ENCODE measurements at regions not wholly inside any gene's neighbourhood (a gene's known extent, or its start where the extent isn't known, plus 50 kb on each side); places are given as distances from the start of the nearest gene placed in this dataset.
A peak's percentile ranks its signal among the peaks of the same experiment; 100 is the strongest.
"Not testable (repeated sequence)": the region's sequence is repeated elsewhere in the genome, so short reads cannot be mapped to it uniquely, and the experiment has no call there.

DNA sequence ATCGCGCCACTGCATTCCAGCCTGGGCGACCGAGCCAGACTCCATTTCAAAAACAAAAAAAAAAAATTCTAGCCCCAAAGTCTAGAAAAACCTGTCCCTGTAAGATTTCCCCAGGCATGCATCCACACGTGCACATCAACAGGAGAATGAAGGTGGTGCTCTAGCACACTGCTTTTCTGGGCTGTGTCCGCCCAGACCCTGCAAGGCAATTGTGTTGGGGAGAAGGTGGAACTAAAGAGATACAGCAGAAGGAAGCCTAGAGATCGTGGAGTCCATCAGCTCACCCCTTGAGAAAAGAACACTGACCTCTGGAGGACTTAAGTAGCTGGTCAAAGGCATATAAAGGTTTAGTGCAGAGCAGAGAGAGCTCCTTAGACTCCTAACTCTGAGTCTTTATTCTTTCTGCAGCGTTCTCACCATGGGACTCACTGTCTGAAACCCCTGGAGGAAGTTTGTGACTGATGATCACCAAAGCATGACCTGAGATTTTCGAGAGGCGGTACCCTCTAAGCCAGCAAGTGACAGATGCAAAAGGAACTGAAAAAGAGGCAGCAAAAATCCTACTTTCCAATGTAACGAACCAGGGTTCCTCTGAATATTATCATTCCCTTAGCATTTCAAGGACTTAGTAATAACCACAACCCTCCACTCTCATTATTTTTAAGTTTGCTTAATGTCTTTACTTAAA lies 179.8 kb downstream of the MEX3B start:
- DNase-seq (ENCODE audit: low read depth) = no peak

GRCh38 chr15:81863162-81863561 lies 182.7 kb downstream of the MEX3B start:
- peak; percentile 28 for DNase-seq (ENCODE audit: low read depth)

GRCh38 chr15:81859737-81860516 lies 185.9 kb downstream of the MEX3B start:
- no peak for DNase-seq (ENCODE audit: low read depth)

DNA sequence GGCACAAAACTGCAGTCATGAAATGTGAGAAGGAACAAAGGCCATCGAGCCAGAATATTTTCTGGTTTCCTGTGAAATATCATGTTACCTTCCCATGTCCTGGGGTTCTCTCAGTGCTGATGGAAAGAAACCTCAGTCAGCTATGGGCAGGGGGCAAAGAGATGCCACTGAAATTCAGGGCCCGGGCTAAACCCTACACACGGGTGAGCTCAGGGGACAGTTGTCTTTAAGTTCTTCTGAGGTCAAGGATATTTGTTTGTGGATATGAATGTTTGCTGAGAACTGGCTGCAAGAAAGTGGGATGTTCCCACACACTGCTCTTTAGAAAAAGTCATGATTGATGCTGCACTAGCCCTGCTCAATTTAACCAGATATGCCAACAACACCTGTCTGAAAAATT lies 187.2 kb downstream of the MEX3B start:
- DNase-seq (ENCODE audit: low read depth) = no peak

- no peak for DNase-seq (ENCODE audit: low read depth)
Observed at GRCh38 chr15:81858136-81858535, 187.7 kb downstream of the MEX3B start.

GRCh38 chr15:81856634-81857026 lies 189.2 kb downstream of the MEX3B start:
- DNase-seq (ENCODE audit: low read depth) = no peak

GRCh38 chr15:81856001-81856633 lies 189.7 kb downstream of the MEX3B start:
- DNase-seq (ENCODE audit: low read depth) = no peak

DNA sequence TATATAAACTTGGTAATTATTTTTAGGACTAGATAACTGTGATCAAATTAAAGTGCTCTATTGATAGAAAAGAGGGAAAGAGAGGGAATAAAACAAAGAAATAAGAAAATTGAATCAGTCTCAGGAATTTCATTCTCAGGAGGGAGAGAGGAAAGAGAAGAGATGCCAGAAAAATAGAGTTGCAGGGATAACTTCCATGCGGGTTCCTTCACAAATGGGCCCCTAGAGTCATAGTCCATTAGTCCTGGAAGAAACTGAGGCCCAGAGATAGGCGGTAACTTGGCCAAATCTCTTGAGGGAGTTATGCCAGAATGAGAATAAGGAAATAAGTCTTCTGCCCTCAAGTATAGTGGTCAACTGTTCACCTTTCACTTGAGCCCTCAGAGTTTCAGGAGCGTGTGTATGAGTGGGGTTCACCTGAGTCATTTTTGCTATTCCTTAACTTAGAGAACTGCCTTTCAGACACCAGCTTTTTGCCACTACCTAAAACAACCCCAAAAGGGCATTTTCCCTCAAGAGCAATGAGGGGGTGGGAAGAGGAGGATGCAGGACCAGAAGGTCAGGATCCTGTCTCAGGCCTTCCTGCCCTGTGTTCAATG lies 192.6 kb downstream of the MEX3B start:
- no peak for DNase-seq (ENCODE audit: low read depth)

- no peak for DNase-seq (ENCODE audit: low read depth)
Observed at GRCh38 chr15:81852411-81853149, 193.2 kb downstream of the MEX3B start.

DNA sequence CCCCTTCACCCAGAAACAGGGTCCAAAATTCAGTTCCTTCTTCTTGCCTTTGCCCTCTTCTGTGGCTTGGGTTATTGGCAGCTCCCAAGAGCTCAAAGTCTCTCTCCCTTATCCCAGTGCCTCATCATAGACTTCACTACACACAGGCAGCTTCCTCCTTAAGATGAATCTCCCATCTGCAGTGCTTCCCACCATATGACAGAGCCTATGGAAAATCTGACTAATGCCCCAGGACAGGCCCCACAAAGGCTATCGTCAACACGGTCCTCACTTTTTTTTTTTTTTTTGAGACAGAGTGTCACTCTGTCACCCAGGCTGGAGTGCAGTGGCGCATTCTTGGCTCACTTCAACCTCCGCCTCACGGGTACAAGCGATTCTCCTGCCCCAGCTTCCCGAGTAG lies 194.1 kb downstream of the MEX3B start:
- DNase-seq (ENCODE audit: low read depth) = no peak

GRCh38 chr15:81851325-81851724 lies 194.5 kb downstream of the MEX3B start:
- no peak for DNase-seq (ENCODE audit: low read depth)

GRCh38 chr15:81849289-81849688 lies 196.5 kb downstream of the MEX3B start:
- DNase-seq (ENCODE audit: low read depth) = no peak

DNA sequence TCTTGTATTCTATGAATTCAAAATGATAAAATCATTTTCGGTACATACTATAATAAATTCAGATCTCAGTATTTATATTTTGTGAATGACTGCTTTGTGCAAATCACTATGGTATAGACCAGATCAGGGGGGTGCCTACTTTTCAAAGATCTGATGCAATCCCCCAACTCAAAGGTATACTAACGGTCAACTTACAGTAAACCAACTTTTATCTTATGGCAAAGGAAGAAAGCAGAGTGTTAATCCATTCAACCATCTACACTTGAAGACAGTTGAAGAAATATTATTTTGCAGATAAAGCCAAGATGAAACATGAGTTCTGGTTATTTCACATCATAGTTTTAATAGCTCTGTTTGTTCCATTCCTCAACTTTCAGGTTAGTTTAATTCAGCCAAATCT lies 197.1 kb downstream of the MEX3B start:
- DNase-seq (ENCODE audit: low read depth) = no peak

DNA sequence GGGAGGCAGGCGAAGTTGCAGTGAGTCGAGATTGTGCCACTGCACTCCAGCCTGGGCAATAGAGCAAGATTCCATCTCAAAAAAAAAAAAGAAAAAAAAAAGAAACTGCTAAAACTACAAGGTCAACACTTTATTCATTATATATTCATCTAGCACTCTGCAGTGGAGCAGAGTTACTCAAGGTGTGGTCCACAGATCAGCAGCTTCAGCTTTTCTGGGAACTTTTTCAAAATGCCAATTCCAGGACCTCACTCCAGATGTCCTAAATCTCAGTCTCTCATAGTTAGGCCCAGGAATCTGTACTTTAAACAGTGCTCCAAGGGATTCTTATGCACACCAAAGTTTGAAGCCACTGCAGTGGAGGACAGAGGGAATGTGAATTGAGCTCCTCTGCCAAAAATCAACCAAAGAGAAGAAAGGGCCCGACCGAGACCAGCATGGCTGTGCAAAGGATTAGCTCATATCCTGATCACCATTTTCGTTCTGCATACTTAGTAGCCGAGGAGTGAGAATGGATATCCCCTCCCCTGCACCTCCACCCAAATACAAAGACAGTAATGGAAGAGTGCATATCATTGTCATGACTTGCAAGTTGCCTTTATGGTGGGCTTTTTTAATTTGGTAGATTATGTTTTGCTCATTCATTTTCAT lies 201.9 kb downstream of the MEX3B start:
- no peak for DNase-seq (ENCODE audit: low read depth)

DNA sequence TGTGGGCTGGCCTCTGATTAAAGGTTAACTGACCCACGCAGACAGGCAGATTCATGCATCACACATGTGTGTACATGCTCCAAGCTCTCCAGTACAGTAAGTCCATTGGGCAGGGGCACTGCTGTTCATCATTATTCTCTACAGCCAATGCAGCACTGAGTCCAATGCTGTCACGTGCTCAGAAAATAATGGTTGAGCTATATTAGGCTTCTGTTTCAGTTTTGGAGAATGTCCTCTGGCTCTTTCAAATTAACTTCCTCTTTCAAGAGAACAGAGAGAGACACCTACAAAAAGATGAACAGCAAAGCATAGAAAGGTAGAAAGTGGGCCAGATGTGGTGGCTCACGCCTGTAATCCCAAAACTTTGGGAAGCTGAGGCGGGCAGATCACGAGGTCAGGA lies 202.6 kb downstream of the MEX3B start:
- no peak for DNase-seq (ENCODE audit: low read depth)

GRCh38 chr15:81839387-81839786 lies 206.4 kb downstream of the MEX3B start:
- no peak for DNase-seq (ENCODE audit: low read depth)

- DNase-seq (ENCODE audit: low read depth) = no peak
Observed at GRCh38 chr15:81835731-81836130, 210.1 kb downstream of the MEX3B start.

DNA sequence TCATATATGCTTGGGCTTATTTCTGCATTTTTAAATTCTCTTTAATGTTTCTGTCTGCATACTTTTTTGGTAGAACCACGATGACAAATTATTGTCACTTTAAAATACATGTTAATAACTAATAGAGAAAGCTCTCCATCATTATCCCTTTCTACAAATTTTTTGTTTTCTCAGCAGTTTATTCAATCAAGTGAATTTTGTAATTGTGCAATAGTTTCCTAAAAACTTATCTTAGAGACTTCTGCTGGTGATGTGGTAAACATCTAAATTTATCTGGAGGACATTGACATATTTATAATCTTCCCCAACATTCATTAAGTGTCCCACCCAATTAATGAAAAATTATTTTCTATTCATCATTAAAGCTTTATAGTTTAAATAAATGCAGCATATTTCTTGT lies 215.3 kb downstream of the MEX3B start:
- no peak for DNase-seq (ENCODE audit: low read depth)

GRCh38 chr15:81829918-81830317 lies 215.9 kb downstream of the MEX3B start:
- DNase-seq (ENCODE audit: low read depth) = no peak

DNA sequence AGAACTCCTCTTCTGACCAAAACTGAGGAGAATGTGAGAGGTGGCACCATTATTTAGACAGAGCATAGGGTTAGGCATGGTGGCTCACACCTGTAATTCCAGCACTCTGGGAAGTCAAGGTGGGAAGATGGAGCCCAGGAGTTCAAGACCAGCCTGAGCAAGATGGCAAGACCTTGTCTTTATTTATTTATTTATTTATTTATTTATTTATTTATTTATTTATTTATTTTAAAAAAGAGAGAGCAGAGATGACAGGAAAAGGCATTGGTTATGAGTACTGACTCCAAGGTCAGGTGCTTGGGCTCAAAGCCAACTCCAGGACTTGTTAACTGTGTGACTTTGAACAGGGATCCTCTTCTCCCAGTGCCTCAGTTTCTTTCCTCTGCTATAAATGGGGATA lies 217.7 kb downstream of the MEX3B start:
- no peak for DNase-seq (ENCODE audit: low read depth)

DNA sequence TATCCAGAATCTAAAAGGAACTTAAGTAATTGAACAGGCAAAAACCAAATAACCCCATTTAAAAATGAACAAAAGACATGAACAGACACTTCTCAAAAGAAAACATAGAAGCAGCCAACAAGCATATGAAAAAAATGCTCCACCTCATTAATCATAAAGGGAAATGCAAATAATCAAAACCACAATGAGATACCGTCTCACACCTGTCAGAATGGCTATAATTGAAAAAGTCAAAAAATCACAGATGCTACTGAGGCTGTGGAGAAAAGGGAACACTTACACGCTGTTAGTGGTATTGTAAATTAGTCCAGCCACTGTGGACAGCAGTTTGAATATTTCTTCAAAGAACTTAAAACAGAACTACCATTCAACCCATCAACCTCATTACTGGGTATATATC lies 220.7 kb downstream of the MEX3B start:
- no peak for DNase-seq (ENCODE audit: low read depth)

DNA sequence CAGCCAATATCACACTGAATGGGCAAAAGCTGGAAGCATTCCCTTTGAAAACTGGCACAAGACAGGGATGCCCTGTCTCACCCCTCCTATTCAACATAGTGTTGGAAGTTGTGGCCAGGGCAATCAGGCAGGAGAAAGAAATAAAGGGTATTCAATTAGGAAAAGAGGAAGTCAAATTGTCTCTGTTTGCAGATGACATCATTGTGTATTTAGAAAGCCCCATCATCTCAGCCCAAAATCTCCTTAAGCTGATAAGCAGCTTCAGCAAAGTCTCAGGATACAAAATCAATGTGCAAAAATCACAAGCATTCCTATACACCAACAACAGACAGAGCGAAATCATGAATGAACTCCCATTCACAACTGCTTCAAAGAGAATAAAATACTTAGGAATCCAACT lies 223.2 kb downstream of the MEX3B start:
- not testable (repeated sequence) for DNase-seq (ENCODE audit: low read depth)

All from iris pigment epithelial cell (primary cell).